A549 (cell line): ENCODE measurements at regions not wholly inside any gene's neighbourhood (a gene's known extent, or its start where the extent isn't known, plus 50 kb on each side); places are given as distances from the start of the nearest gene placed in this dataset.

Experiments used
- CHD4 ChIP-seq: fragments of 200-600 bp; sonication (generic); IDR thresholded peaks from 2 replicates; pipeline ENCODE4 v1.6.1; 2016; ENCODE audit warnings: antibody characterized with exemption, mild to moderate bottlenecking, borderline replicate concordance
- POLR2A ChIP-seq: IDR thresholded peaks from 2 replicates; pipeline ENCODE4 v1.6.1; 2012; ENCODE audit warnings: mild to moderate bottlenecking, low read length
- TF ChIP-seq, protein P1 (sequence below): IDR thresholded peaks from 2 replicates; pipeline ENCODE4 v1.6.1; 2012

DNA sequence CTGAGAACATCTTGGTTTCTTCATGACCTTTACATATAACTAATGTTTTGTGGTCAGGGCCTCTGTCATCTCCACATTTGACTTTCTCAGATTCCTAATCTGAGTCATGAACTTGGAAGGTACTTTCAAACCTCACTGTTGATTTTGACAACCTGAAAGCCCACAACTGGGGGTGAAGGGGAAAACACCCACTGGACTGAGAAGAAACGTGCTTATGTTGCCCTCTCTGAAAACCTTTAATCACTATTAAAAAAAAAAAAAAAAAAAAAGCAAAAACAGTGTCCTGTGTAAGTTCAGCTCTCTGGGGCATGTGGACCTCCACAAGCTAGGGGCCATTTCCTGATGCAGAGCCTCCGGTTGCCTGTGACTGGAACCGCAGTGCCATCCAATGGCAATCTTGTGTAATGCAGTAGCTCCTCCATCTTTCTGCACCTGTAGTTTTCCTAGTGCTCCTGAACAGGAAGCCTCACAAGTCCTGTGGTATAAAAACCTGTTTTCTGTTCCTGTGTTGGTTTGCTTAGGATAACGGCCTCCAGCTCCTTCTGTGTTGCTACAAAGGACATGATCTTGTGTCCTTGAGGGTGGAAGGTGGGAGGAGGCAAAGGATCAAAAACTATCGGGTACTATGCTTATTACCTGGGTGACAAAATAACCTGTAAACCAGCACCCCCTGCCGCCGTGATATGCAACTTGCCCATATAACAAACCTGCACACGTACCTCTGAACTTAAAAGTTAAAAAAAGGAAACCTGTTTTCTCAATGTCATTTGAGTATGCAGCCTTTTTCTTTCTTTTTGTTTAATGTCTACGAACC, 124.5 kb downstream of the ZNF648 start:
- TF ChIP-seq, protein P1, sequence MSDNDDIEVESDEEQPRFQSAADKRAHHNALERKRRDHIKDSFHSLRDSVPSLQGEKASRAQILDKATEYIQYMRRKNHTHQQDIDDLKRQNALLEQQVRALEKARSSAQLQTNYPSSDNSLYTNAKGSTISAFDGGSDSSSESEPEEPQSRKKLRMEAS = no peak
- TF ChIP-seq CHD4 = no peak
- TF ChIP-seq POLR2A = no peak
